IPS-NIHi11 (cell line): ENCODE measurements at regions not wholly inside any gene's neighbourhood (a gene's known extent, or its start where the extent isn't known, plus 50 kb on each side); places are given as distances from the start of the nearest gene placed in this dataset.
A peak's percentile ranks its signal among the peaks of the same experiment; 100 is the strongest.
"Not testable (repeated sequence)": the region's sequence is repeated elsewhere in the genome, so short reads cannot be mapped to it uniquely, and the experiment has no call there.

Experiments
- DNase-seq: peaks from one replicate; pipeline ENCODE4 v3.0.0; 2012; ENCODE audit warnings: mixed read lengths, low spot score

- DNase-seq, result no peak
Observed at GRCh38 chr6:48994811-48995210, 468.2 kb downstream of the MMUT start.

GRCh38 chr6:48990739-48991138 is 472.3 kb downstream of the MMUT start:
- no peak for DNase-seq

- no peak for DNase-seq
Observed at GRCh38 chr6:48986845-48987244, 476.2 kb downstream of the MMUT start.

GRCh38 chr6:48986105-48986504 is 476.9 kb downstream of the MMUT start:
- DNase-seq, result no peak

GRCh38 chr6:48985025-48985424 is 478.0 kb downstream of the MMUT start:
- no peak for DNase-seq

GRCh38 chr6:48983968-48984367 is 479.1 kb downstream of the MMUT start:
- not testable (repeated sequence) for DNase-seq

GRCh38 chr6:48983377-48983776 is 479.7 kb downstream of the MMUT start:
- no peak for DNase-seq

- no peak for DNase-seq
Observed at GRCh38 chr6:48979806-48980205, 483.2 kb downstream of the MMUT start.

GRCh38 chr6:48979085-48979484 is 484.0 kb downstream of the MMUT start:
- no peak for DNase-seq

GRCh38 chr6:48978016-48978415 is 485.0 kb downstream of the MMUT start:
- DNase-seq, result no peak

GRCh38 chr6:48977573-48977972 is 485.5 kb downstream of the MMUT start:
- DNase-seq, result no peak

- DNase-seq, result no peak
Observed at GRCh38 chr6:48973491-48973890, 489.6 kb downstream of the MMUT start.

- DNase-seq, result no peak
Observed at GRCh38 chr6:48961781-48962415, 501.2 kb downstream of the MMUT start.

- no peak for DNase-seq
Observed at GRCh38 chr6:48959251-48960060, 503.6 kb downstream of the MMUT start.

- DNase-seq, result no peak
Observed at GRCh38 chr6:48957781-48958180, 505.3 kb downstream of the MMUT start.

- DNase-seq, result no peak
Observed at GRCh38 chr6:48951917-48952316, 511.1 kb downstream of the MMUT start.

- not testable (repeated sequence) for DNase-seq
Observed at GRCh38 chr6:48944276-48944675, 518.8 kb downstream of the MMUT start.

GRCh38 chr6:48933136-48933535 is 529.9 kb downstream of the MMUT start:
- no peak for DNase-seq

GRCh38 chr6:48928937-48929336 is 534.1 kb downstream of the MMUT start:
- DNase-seq, result peak; percentile 16

- no peak for DNase-seq
Observed at GRCh38 chr6:48922837-48923236, 540.2 kb downstream of the MMUT start.

GRCh38 chr6:48919555-48919954 is 543.5 kb downstream of the MMUT start:
- no peak for DNase-seq

GRCh38 chr6:48917233-48917632 is 545.8 kb downstream of the MMUT start:
- peak; percentile 17 for DNase-seq

GRCh38 chr6:48916607-48917006 is 546.4 kb downstream of the MMUT start:
- DNase-seq, result no peak

- no peak for DNase-seq
Observed at GRCh38 chr6:48915591-48915990, 547.5 kb downstream of the MMUT start.
